MM.1S (cell line): ENCODE measurements at regions not wholly inside any gene's neighbourhood (a gene's known extent, or its start where the extent isn't known, plus 50 kb on each side); places are given as distances from the start of the nearest gene placed in this dataset.
"Not testable (repeated sequence)": the region's sequence is repeated elsewhere in the genome, so short reads cannot be mapped to it uniquely, and the experiment has no call there.

Experiments used
- DNase-seq: peaks from one replicate; pipeline ENCODE4 v3.0.0-alpha.2; 2015
- H2AFZ ChIP-seq: fragments of 300-600 bp; sonication (generic); 2 replicates; pipeline ENCODE4 v1.6.0; 2016; ENCODE audit warnings: antibody characterized with exemption, low read length
- H3F3A ChIP-seq: fragments of 300-600 bp; sonication (generic); 2 replicates; pipeline ENCODE4 v1.6.1; 2016; ENCODE audit warnings: mild to moderate bottlenecking, antibody characterized with exemption, low read length, moderate library complexity, mixed read lengths; ENCODE audit not compliant: insufficient read depth
- H3K27ac ChIP-seq: fragments of 300-600 bp; sonication (generic); 2 replicates; pipeline ENCODE4 v1.5.1; 2016; ENCODE audit warnings: mild to moderate bottlenecking, low read length
- H3K27me3 ChIP-seq: fragments of 300-600 bp; sonication (generic); replicated peaks from 2 replicates; pipeline ENCODE4 v1.6.0; 2016; ENCODE audit warnings: low read length; ENCODE audit not compliant: insufficient read depth
- H3K36me3 ChIP-seq: fragments of 300-600 bp; sonication (generic); replicated peaks from 2 replicates; pipeline ENCODE4 v1.6.1; 2016; ENCODE audit warnings: mild to moderate bottlenecking, low read length, mixed read lengths; ENCODE audit not compliant: insufficient read depth
- H3K4me1 ChIP-seq: fragments of 300-600 bp; sonication (generic); 2 replicates; pipeline ENCODE4 v1.6.1; 2016; ENCODE audit warnings: low read length, mixed read lengths
- H3K4me2 ChIP-seq: fragments of 300-600 bp; sonication (generic); 2 replicates; pipeline ENCODE4 v1.6.0; 2016; ENCODE audit warnings: low read depth, low read length
- H3K4me3 ChIP-seq: fragments of 300-600 bp; sonication (generic); 2 replicates; pipeline ENCODE4 v1.5.1; 2016; ENCODE audit warnings: low read length, mixed read lengths
- H3K79me2 ChIP-seq: fragments of 300-600 bp; sonication (generic); 2 replicates; pipeline ENCODE4 v1.6.1; 2016; ENCODE audit warnings: mixed run types, low read length, mixed read lengths
- H3K9ac ChIP-seq: fragments of 300-600 bp; sonication (generic); 2 replicates; pipeline ENCODE4 v1.6.1; 2016; ENCODE audit warnings: low read length, mixed read lengths
- H3K9me2 ChIP-seq: fragments of 300-600 bp; sonication (generic); replicated peaks from 2 replicates; pipeline ENCODE4 v1.6.1; 2016; ENCODE audit warnings: mild to moderate bottlenecking, low read length, mixed read lengths; ENCODE audit not compliant: insufficient read depth
- H3K9me3 ChIP-seq: fragments of 300-600 bp; sonication (generic); replicated peaks from 2 replicates; pipeline ENCODE4 v1.6.1; 2016; ENCODE audit warnings: mild to moderate bottlenecking, low read length, mixed read lengths; ENCODE audit not compliant: insufficient read depth
- H4K20me1 ChIP-seq: fragments of 300-600 bp; sonication (generic); 2 replicates; pipeline ENCODE4 v1.6.1; 2016; ENCODE audit warnings: mild to moderate bottlenecking, low read length, moderate library complexity, mixed read lengths; ENCODE audit not compliant: insufficient read depth
- CTCF ChIP-seq: fragments of 300-600 bp; sonication (generic); IDR thresholded peaks from 2 replicates; pipeline ENCODE4 v1.5.1; 2016; ENCODE audit warnings: antibody characterized with exemption, low read length, mixed read lengths
- EZH2 ChIP-seq: fragments of 300-600 bp; sonication (generic); optimal IDR thresholded peaks from 2 replicates; pipeline ENCODE3; 2017; ENCODE audit warnings: low read depth, mild to moderate bottlenecking, antibody characterized with exemption, low read length, mixed read lengths
- EZH2phosphoT487 ChIP-seq: fragments of 300-600 bp; sonication (generic); IDR thresholded peaks from 2 replicates; pipeline ENCODE4 v1.6.1; 2018; ENCODE audit warnings: antibody characterized with exemption, low read length

DNA sequence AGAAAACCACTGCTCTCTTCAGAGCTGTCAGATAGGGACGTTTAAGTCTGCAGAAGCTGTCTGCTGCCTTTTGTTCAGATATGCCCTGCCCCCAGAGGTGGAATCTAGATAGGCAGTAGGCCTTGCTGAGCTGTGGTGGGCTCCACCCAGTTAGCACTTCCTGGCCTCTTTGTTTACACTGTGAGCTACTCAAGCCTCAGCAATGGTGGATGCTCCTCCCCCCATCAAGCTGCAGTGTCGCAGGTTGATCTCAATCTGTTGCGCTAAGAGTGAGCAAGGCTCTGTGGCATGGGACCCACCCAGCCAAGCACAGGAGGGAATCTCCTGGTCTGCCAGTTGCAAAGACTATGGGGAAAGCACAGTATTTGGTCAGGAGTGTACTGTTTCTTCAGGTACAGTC lies 59.2 kb upstream of the ZNF641 start:
- H3K9me3 ChIP-seq, H3K27me3 ChIP-seq, H3F3A ChIP-seq, H3K9me2 ChIP-seq, H3K36me3 ChIP-seq, H4K20me1 ChIP-seq, H3K4me3 ChIP-seq, H3K9ac ChIP-seq, H2AFZ ChIP-seq, DNase-seq, H3K4me2 ChIP-seq, H3K4me1 ChIP-seq, H3K79me2 ChIP-seq, H3K27ac ChIP-seq: not testable (repeated sequence)

GRCh38 chr12:48413388-48413787 lies 59.0 kb upstream of the ANP32D start:
- Histone ChIP-seq H3K36me3 (no peaks in the 10 kb centered on the region), H3K9ac (no peak overlapping the region), H2AFZ (no peak overlapping the region), H3K4me2 (no peak overlapping the region), H4K20me1 (no peaks in the 10 kb centered on the region), H3K79me2 (no peaks in the 10 kb centered on the region), H3K27me3 (no peaks in the 10 kb centered on the region), H3K4me3 (no peak overlapping the region), H3K4me1 (no peaks in the 10 kb centered on the region), H3K27ac (no peak overlapping the region), H3K9me3 (no peaks in the 10 kb centered on the region), H3F3A (no peaks in the 10 kb centered on the region), H3K9me2 (no peaks in the 10 kb centered on the region)
- DNase-seq = no peak
- TF ChIP-seq CTCF = no peak
- TF ChIP-seq EZH2 = no peak
- no peak for TF ChIP-seq EZH2phosphoT487

GRCh38 chr12:48414021-48414420 lies 58.3 kb upstream of the ANP32D start:
- Histone ChIP-seq H2AFZ (no peak overlapping the region), H3K9ac (no peak overlapping the region)

More at GRCh38 chr12:48414021-48414420, 58.3 kb upstream of the ANP32D start:
- no peak for DNase-seq
- no peaks in the 10 kb centered on the region for H3F3A ChIP-seq
- no peaks in the 10 kb centered on the region for H3K36me3 ChIP-seq
- no peaks in the 10 kb centered on the region for H4K20me1 ChIP-seq
- no peak overlapping the region for H3K4me2 ChIP-seq
- H3K9me2 ChIP-seq = no peaks in the 10 kb centered on the region
- no peaks in the 10 kb centered on the region for H3K4me1 ChIP-seq
- no peak overlapping the region for H3K4me3 ChIP-seq
- TF ChIP-seq EZH2 (no peak), EZH2phosphoT487 (no peak), CTCF (no peak)
- no peaks in the 10 kb centered on the region for H3K79me2 ChIP-seq
- H3K27ac ChIP-seq = no peak overlapping the region
- H3K27me3 ChIP-seq = no peaks in the 10 kb centered on the region
- H3K9me3 ChIP-seq = no peaks in the 10 kb centered on the region
